Effector memory CD8-positive, alpha-beta T cell (primary cell): ENCODE measurements at regions not wholly inside any gene's neighbourhood (a gene's known extent, or its start where the extent isn't known, plus 50 kb on each side); places are given as distances from the start of the nearest gene placed in this dataset.

Experiments used
- ATAC-seq: fragments of 150-1000 bp; cut with Tn5 transposase; replicated peaks from 2 replicates; pipeline ENCODE4 v1.10.0; 2021; ENCODE audit warnings: mild to moderate bottlenecking, moderate library complexity
- DNase-seq, 3 experiments: peaks; one replicate each; pipeline ENCODE4 v3.0.0; 2021
- H3K27ac Mint-ChIP-seq, 2 donors: one replicate each; pipeline ENCODE4 v1.8.0; 2022; ENCODE audit warnings: mild to moderate bottlenecking in 2 of 2, mixed read lengths in 2 of 2, moderate library complexity in 2 of 2
- H3K27me3 Mint-ChIP-seq, 2 donors: one replicate each; pipeline ENCODE4 v1.8.0; 2022; ENCODE audit warnings: mixed read lengths in 2 of 2
- H3K36me3 Mint-ChIP-seq: one replicate; pipeline ENCODE4 v1.8.0; 2022; ENCODE audit warnings: mild to moderate bottlenecking, moderate library complexity, mixed read lengths; ENCODE audit not compliant: insufficient read depth
- H3K4me1 Mint-ChIP-seq, 2 donors: one replicate each; pipeline ENCODE4 v1.8.0; 2022; ENCODE audit warnings: low read depth in 2 of 2, mixed read lengths in 2 of 2
- H3K4me3 Mint-ChIP-seq, 2 donors: one replicate each; pipeline ENCODE4 v1.8.0; 2022; ENCODE audit warnings: mild to moderate bottlenecking in 2 of 2, mixed read lengths in 2 of 2, moderate library complexity in 2 of 2
- H3K9me3 Mint-ChIP-seq, 2 donors: one replicate each; pipeline ENCODE4 v1.8.0; 2022; ENCODE audit warnings: mixed read lengths in 2 of 2

GRCh38 chr6:1087154-1087843 lies 224.6 kb upstream of the FOXQ1 start:
- Mint-ChIP-seq H3K27me3 (peaks cover 6 to 24% of the 10 kb centered on the region in 2 donors), H3K27ac (no peak overlapping the region), H3K36me3 (no peaks in the 10 kb centered on the region), H3K9me3 (no peaks in the 10 kb centered on the region), H3K4me3 (no peak overlapping the region), H3K4me1 (no peaks in the 10 kb centered on the region)
- DNase-seq (no peak), ATAC-seq (no peak)

GRCh38 chr6:1086446-1087153 lies 225.3 kb upstream of the FOXQ1 start:
- Mint-ChIP-seq H3K9me3 (no peaks in the 10 kb centered on the region), H3K4me1 (no peaks in the 10 kb centered on the region), H3K4me3 (no peak overlapping the region), H3K27me3 (peaks cover 6 to 24% of the 10 kb centered on the region in 2 donors), H3K36me3 (no peaks in the 10 kb centered on the region), H3K27ac (no peak overlapping the region)
- DNase-seq (no peak), ATAC-seq (no peak)

- no peak for ATAC-seq
- Mint-ChIP-seq H3K27me3 (peaks cover 6 to 29% of the 10 kb centered on the region in 2 donors), H3K4me3 (no peak overlapping the region), H3K27ac (no peak overlapping the region), H3K36me3 (peaks cover 2% of the 10 kb centered on the region), H3K9me3 (no peaks in the 10 kb centered on the region), H3K4me1 (no peaks in the 10 kb centered on the region)
- no peak for DNase-seq
Observed at GRCh38 chr6:1082285-1082935, 229.5 kb upstream of the FOXQ1 start.

GRCh38 chr6:1081551-1082284 lies 230.2 kb upstream of the FOXQ1 start:
- Mint-ChIP-seq H3K4me3 (no peak overlapping the region), H3K36me3 (peaks cover 2% of the 10 kb centered on the region), H3K9me3 (no peaks in the 10 kb centered on the region), H3K4me1 (no peaks in the 10 kb centered on the region), H3K27ac (no peak overlapping the region), H3K27me3 (peaks cover 10 to 27% of the 10 kb centered on the region in 2 donors)
- ATAC-seq (no peak), DNase-seq (no peak)

- Mint-ChIP-seq H3K27ac (no peak overlapping the region), H3K4me3 (no peak overlapping the region), H3K4me1 (no peaks in the 10 kb centered on the region), H3K27me3 (peaks cover 13 to 27% of the 10 kb centered on the region in 2 donors), H3K36me3 (peaks cover 2% of the 10 kb centered on the region), H3K9me3 (no peaks in the 10 kb centered on the region)
- no peak for ATAC-seq
- no peak for DNase-seq
Observed at GRCh38 chr6:1080453-1081337, 231.2 kb upstream of the FOXQ1 start.

- no peaks in the 10 kb centered on the region for H3K9me3 Mint-ChIP-seq
- H3K4me1 Mint-ChIP-seq, result no peaks in the 10 kb centered on the region
- H3K27ac Mint-ChIP-seq, result no peak overlapping the region
- ATAC-seq (no peak), DNase-seq (no peak)
- peaks cover 19 to 30% of the 10 kb centered on the region in 2 donors for H3K27me3 Mint-ChIP-seq
- peaks cover 2% of the 10 kb centered on the region for H3K36me3 Mint-ChIP-seq
- H3K4me3 Mint-ChIP-seq, result no peak overlapping the region
Observed at GRCh38 chr6:1079525-1079924, 232.4 kb upstream of the FOXQ1 start.

DNA sequence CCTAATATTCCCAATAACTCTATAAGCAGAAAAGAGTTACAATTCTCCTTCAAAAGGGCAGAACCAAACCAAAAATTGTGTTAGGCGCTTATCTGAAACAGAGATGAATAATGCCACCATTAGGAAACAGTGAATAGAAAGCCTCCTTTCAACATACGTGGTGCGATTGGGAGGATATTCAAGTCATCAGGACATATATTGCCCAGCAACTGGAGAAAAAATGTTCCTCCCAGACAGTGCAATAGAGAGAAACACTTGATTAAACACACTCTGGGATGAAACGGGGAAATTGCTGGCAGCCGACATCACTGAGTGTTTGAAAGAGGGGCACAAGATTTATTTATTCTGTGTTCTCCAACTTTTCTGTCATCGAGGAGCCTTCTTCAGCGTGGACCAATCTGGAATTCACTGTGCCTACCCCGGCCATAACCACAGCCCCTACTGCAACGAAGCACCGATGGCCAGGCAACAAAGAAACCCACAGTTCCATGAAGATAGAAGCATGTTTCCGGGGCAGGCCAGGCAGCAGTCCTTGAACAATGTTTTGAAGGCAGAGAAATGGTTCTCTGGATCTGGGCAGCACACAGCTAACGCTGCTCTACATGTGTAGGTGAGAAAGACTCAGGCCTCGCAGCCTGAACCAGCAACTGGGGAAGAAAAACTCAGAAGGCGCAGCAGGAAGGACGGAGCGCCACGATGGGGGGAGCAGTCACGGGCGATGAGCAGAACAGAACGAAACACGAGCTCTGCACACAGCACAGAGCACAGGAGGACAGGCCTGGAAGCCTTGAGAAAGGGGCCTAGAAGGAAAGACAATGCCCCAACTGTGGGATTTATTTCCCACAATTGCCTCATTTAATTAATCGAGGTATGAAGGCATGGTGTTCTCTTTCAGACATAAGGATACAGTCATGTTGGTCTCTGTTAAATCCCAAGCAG lies 234.2 kb upstream of the FOXQ1 start:
- Mint-ChIP-seq H3K4me1 (no peaks in the 10 kb centered on the region), H3K36me3 (peaks cover 2% of the 10 kb centered on the region), H3K4me3 (no peak overlapping the region), H3K9me3 (no peaks in the 10 kb centered on the region), H3K27me3 (peaks cover 19 to 30% of the 10 kb centered on the region in 2 donors), H3K27ac (no peak overlapping the region)
- DNase-seq (no peak), ATAC-seq (no peak)

GRCh38 chr6:1076531-1077459 lies 235.1 kb upstream of the FOXQ1 start:
- Mint-ChIP-seq H3K27me3 (peaks cover 19 to 30% of the 10 kb centered on the region in 2 donors), H3K4me3 (no peak overlapping the region), H3K9me3 (no peaks in the 10 kb centered on the region), H3K27ac (no peak overlapping the region), H3K4me1 (no peaks in the 10 kb centered on the region), H3K36me3 (peaks cover 2% of the 10 kb centered on the region)
- DNase-seq, result no peak
- ATAC-seq, result no peak

DNA sequence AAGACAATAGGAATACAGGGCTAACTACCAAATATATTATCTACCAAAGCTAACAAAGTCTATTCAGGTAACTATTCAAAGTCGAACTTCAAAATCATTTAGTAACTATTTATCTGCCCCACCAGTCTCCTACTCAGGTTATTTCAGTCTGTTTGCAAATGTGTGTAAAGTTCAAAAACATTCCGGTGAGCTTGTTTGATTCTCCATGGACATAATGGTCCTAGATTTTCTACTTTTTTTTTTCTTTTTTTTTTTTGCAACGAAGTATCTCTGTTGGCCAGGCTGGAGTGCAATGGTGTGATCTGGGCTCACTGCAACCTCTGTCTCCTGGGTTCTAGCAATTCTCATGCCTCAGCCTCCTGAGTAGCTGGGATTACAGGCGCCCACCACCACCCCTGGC lies 236.0 kb upstream of the FOXQ1 start:
- ATAC-seq (no peak), DNase-seq (no peak)
- peaks cover 2% of the 10 kb centered on the region for H3K36me3 Mint-ChIP-seq
- H3K4me1 Mint-ChIP-seq, result no peaks in the 10 kb centered on the region
- H3K27ac Mint-ChIP-seq, result no peak overlapping the region
- peaks cover 19 to 31% of the 10 kb centered on the region in 2 donors for H3K27me3 Mint-ChIP-seq
- no peak overlapping the region for H3K4me3 Mint-ChIP-seq
- no peaks in the 10 kb centered on the region for H3K9me3 Mint-ChIP-seq

- H3K4me3 Mint-ChIP-seq, result no peak overlapping the region
- DNase-seq (no peak), ATAC-seq (no peak)
- peaks cover 2% of the 10 kb centered on the region for H3K36me3 Mint-ChIP-seq
- H3K27me3 Mint-ChIP-seq, result peaks cover 23 to 36% of the 10 kb centered on the region in 2 donors
- H3K4me1 Mint-ChIP-seq, result no peaks in the 10 kb centered on the region
- H3K27ac Mint-ChIP-seq, result no peak overlapping the region
- H3K9me3 Mint-ChIP-seq, result no peaks in the 10 kb centered on the region
Observed at GRCh38 chr6:1075444-1075843, 236.5 kb upstream of the FOXQ1 start.

DNA sequence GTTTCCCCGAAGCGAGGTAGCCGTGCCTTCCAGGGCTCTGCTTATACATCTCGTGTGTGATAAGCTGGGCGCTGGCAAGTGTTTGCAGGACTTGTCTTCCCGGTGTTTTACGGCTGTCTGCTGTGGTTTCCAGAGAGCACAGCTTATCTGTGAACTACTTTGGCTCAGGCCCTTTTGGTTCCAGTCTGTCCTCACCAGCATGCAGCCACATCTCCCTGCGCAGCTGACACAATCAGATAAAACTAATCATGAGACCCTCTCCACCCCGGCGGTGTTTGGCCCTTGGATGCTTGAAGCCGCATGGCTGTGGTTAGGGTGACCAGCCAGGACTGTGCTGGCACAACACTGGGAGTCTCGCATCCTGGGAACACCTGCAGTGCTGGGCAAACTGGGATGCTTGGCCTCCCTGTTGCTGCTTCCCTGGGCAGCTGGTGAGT lies 241.8 kb upstream of the FOXQ1 start:
- no peaks in the 10 kb centered on the region for H3K9me3 Mint-ChIP-seq
- DNase-seq (no peak), ATAC-seq (no peak)
- H3K4me3 Mint-ChIP-seq, result no peak overlapping the region
- H3K36me3 Mint-ChIP-seq, result no peaks in the 10 kb centered on the region
- H3K27ac Mint-ChIP-seq, result no peak overlapping the region
- peaks cover 13 to 20% of the 10 kb centered on the region in 2 donors for H3K27me3 Mint-ChIP-seq
- no peaks in the 10 kb centered on the region for H3K4me1 Mint-ChIP-seq
